HG02798 (cell line): ENCODE measurements at regions not wholly inside any gene's neighbourhood (a gene's known extent, or its start where the extent isn't known, plus 50 kb on each side); places are given as distances from the start of the nearest gene placed in this dataset.
"Not testable (repeated sequence)": the region's sequence is repeated elsewhere in the genome, so short reads cannot be mapped to it uniquely, and the experiment has no call there.

Experiments
- ATAC-seq: cut with Tn5 transposase; IDR thresholded peaks from one replicate; pipeline ENCODE4 v1.9.1; 2021; ENCODE audit warnings: mild to moderate bottlenecking; ENCODE audit not compliant: unreplicated experiment, poor library complexity

DNA sequence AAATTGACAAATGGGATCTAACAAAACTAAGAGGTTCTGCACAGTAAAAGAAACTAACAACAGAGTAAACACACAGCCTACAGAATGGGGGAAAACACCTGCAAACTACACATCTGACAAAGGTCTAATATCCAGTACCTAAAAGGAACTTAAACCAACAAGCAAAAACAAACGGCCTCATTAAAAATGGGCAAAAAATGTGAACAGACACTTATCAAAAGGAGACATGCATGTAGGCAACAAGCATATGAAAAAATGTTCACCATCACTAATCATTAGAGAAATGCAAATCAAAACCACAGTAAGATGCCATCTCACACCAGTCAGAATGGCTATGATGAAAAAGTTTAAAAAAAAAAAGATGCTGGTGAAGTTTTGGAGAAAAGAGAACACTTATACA, 197.4 kb downstream of the KBTBD2 start:
- ATAC-seq, result no peak

GRCh38 chr7:32691965-32692815, 196.9 kb downstream of the AVL9 start:
- peak; percentile 88 for ATAC-seq

GRCh38 chr7:32688092-32688491, 192.8 kb downstream of the AVL9 start:
- not testable (repeated sequence) for ATAC-seq

DNA sequence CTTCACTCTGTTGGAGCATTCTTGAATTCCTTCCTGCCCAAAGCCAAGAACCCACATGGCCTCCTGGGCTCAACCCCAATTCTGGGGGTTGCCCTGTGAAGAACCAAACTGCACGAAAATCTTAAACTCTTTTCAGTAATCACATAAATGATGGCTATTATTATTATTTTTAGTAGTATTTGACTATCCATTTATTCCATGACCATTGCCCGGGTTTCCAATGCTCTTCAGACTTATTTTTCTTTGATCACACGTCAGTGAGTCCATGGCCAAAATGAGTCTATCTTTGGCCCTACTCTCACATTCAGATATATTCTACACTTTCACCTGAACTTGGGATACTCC, 185.9 kb downstream of the AVL9 start:
- no peak for ATAC-seq

DNA sequence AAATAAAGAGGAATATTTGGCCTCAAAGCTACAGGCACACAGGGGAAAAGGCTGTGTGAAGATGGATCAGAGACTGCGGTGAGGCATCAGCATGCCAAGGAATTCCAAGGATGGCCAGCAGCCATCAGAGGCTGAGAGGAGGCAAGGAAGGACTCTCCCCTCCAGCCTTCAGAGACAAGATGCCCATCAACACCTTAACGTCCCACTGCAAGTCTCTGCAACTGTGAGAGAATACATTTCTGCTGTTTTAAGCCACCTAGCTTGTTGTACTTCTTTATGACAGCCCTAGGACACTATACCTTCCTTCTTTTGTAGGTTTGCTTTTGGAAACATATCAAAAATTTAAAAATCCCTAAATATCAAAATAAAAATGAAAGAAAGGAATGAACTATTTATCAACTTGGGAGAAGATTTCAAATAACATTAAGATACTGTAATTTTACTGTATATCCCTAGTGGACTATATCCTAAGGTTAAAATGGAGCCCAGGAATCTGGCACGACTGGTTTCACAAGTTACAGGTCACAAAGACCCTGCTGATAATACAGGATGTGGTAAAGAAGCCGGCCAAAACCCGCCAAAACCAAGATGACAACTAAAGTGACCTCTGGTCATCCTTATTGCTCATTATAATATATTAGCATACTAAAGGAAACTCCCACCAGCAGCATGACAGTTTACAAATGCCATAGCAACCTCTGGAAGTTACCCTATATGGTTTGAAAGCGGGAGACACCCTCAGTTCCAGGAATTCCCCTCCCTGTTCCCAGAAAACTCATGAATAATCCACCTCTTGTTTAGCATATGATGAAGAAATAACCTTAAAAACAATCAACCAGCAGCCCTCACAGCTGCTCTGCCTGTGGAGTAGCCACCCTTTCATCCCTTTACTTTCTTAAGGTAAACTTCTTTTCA, 185.2 kb downstream of the AVL9 start:
- ATAC-seq, result no peak

GRCh38 chr7:32679192-32679591, 183.9 kb downstream of the AVL9 start:
- ATAC-seq, result no peak

DNA sequence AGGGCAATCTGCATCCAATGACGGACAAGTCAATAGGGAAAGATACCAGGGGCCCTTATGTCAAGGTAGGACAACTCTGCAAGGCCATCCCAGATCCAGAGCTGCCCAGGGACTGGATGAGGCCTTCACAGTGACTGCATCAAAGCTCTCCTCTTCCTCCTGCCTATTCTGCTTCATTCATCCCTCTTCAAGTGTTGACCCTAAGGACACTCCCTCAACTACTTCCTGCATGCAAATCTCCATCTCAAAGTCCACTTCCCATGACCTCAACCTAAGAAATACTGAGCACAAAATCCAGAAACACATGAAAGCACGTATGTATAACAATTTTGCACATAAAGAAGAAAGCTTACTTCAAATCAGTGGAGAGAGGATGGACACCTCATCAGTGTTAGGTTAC, 182.3 kb downstream of the AVL9 start:
- ATAC-seq, result no peak

GRCh38 chr7:32676249-32676941, 181.1 kb downstream of the AVL9 start:
- no peak for ATAC-seq

DNA sequence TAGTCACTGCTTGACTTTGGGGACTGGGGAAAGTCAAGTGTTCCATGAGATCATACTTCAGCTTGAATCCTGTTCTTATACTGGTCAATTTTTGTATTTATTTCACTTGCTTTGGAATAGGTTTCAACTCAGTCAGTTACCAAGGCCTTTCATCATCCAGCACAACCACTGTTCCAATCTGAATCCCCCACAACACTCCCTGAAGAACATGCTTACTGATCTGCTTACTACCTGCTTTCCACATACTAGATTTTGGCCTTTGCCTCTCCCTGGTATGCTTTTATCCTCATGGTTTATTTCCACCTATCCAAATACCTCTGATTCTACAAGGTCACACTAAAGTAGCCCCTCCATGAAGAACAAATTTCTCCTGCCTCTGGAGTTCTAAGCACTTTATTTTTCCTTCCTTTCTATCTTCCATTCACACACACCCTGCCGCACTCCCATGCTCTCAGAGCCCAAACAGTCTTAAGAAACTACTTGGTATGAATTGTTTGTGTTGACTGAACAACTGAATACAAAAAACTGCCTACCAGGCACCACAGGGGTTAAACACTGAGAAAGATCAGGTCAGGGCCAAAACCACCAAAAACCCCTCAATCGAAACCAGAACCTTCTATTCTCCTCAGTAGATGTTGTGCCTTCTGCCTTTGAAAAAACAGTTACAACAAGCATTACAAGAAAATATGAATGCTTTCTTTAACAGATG, 178.1 kb downstream of the AVL9 start:
- no peak for ATAC-seq

DNA sequence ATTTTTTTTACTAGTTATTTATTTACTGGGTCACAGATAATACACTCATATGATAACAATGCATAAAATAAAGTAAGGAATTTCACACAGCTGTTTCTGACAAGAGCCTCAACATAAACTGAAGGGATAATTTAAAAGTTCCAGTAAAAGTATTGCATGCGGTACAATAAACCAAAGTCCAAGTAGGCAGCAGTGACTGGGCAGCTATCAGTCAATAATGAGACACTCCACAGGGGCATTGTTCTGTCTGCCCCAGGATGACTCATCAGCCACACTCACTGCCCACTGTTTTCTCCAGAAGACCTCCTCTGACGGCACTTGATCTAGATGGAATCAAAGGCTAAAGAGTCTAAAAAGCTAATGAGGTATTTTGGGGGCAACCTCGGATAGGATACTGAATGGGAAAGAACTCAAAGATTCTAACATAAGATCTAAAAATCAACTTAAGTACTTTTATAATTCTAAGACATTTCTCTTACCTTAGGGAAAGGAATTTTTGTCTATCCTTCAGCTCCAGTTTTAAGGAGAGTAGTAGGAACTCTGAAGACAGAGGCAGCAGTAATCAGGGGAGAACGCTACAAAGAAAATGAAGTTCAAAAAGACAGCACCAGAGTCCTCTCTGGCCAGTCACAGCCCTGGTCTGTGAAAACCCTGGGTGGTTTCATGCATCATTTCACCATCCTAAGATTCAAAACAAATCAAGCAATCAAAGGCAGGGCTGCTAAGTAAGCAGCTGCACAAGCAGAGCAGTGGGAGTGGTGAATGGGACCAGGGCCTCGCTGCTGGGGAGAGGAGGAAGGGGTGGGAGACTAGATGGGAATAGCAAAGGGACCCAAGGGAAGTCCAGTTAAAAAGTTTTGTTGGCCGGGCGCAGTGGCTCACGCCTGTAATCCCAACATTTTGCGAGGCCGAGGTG, 175.1 kb downstream of the AVL9 start:
- ATAC-seq, result no peak

DNA sequence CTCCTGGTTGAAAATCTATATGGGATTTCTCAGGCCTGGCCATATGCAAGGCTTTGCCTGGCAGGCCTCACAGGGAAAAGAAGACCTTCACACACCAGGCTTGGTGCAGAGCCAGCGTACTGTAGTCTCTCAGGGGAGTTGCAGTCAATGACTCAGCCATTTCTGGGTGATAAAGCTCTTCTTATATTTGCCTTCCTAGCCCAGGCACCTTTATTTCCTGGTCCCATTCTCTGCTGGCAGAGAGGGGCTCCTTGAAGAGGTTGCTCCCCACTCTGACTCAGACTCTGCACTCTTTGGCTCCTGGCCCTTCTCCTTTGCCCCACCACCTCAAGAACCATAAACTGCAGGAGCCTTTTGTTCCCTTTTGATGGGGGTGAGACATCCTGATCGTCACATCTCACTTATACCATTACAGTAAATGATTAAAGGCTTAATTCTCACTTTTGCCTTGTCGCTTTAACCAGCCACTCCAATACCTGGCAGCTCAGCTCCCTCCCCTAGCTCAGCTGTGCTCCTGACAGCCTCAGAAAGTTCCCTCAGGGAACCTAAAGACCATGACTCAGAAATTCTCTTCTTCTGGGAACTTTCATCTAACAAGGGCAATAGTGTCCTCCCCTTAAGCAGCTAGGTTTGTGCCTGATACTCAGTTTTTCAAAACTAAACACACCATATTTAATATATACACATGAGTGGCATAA, 174.0 kb downstream of the AVL9 start:
- not testable (repeated sequence) for ATAC-seq

DNA sequence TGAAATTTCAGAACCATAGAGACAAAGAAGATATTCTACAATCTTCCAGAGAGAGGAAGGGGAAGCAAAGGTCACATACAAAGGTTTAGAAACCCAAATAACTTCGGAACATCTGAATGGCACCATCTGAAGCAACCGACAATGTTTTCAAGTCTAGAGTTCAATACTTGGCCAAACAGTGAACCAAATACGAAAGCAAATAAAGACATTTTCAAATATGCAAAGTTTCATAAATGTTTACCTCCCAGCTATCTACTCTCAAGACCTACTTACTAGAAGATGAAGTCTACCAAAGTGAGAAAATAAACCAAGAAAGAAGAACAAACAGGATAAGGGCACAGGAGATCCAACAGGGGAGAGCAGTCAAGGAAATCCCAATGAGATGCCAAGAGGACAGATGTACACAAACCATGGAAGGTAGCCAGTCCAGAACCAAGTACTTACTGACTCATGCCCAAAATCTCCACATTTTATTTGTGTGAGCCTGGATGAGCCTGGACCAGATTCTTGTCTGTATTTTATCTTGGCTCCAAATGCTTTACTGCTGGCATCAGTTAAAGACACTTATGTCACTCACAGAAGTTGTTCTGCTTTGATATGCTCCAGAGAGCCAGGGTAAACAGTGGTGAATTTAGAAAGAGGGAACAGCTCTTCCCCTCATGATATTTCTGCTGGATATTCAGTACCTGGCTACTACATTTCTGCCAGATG, 173.3 kb downstream of the AVL9 start:
- ATAC-seq, result not testable (repeated sequence)

- not testable (repeated sequence) for ATAC-seq
These were observed 172.3 kb downstream of the AVL9 start for GRCh38 chr7:32667586-32667985.

DNA sequence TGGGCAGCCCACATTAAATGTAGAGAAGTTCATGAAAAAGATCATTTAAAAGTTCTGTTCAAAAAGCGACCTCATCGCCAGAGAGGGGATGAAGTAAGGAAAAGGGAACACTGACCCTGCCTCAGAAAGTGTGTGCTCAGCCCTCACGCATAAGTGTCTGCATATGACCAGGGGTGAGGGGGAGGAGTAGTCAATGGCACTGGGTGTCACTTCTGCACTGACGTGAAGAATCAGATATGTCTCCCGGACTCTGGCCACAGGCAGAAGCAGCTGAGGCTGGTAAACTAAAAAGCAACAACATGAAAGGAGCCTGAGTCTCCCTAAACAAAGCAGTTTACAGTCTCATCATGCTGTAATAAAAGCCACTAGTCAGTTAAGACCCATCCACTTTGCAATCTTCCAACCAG, 168.5 kb downstream of the AVL9 start:
- not testable (repeated sequence) for ATAC-seq

DNA sequence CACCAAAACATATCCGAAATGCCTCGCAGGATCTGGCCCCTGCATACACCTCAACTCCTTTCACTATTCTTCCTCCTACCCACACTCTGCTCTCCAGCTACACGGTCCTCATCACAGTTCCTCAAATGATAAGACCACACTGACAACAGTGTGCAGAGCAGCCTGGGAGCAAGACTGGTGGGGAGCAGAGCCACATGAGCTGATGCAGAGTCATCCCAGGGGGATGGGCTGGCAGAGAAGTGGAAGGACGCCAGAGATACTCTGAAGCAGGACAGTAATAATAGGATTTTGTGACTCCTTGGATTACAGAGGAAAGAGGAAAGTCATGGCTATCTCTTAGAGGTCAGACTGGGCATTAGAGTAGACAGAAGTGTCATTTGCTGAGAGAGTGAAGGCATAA, 167.2 kb downstream of the AVL9 start:
- peak; percentile 56 for ATAC-seq

- ATAC-seq, result no peak
These were observed 166.6 kb downstream of the AVL9 start for GRCh38 chr7:32661929-32662328.

GRCh38 chr7:32661501-32661900, 166.2 kb downstream of the AVL9 start:
- no peak for ATAC-seq

GRCh38 chr7:32660936-32661335, 165.6 kb downstream of the AVL9 start:
- no peak for ATAC-seq
